Astrocyte (in vitro differentiated cells and primary cell): ENCODE measurements at regions not wholly inside any gene's neighbourhood (a gene's known extent, or its start where the extent isn't known, plus 50 kb on each side); places are given as distances from the start of the nearest gene placed in this dataset.

Experiments
- DNase-seq: peaks from one replicate; pipeline ENCODE4 v3.0.0-alpha.2; 2010; ENCODE audit warnings: low read depth
- FAIRE-seq: peaks from 2 replicates; lab custom pipeline; 2011; peaks lifted over from hg19 to GRCh38; lab: Jason Lieb, UNC
- H2AFZ ChIP-seq: 2 replicates; pipeline ENCODE4 v1.6.0; 2012; ENCODE audit warnings: low read depth, low read length, inconsistent platforms
- H3K27ac ChIP-seq: 2 replicates; pipeline ENCODE4 v1.5.1; 2011; ENCODE audit warnings: low read depth, low read length, inconsistent platforms
- H3K27me3 ChIP-seq: 2 replicates; pipeline ENCODE4 v1.6.0; 2011; ENCODE audit warnings: low read length, inconsistent platforms; ENCODE audit not compliant: insufficient read depth
- H3K36me3 ChIP-seq: 2 replicates; pipeline ENCODE4 v1.5.1; 2011; ENCODE audit warnings: low read length, inconsistent platforms; ENCODE audit not compliant: insufficient read depth
- H3K4me1 ChIP-seq: 2 replicates; pipeline ENCODE4 v1.5.1; 2011; ENCODE audit warnings: low read length, inconsistent platforms; ENCODE audit not compliant: insufficient read depth
- H3K4me2 ChIP-seq: 2 replicates; pipeline ENCODE4 v1.6.0; 2012; ENCODE audit warnings: low read length, inconsistent platforms
- H3K4me3 ChIP-seq: 2 replicates; pipeline ENCODE4 v1.5.1; 2011; ENCODE audit warnings: low read depth, mild to moderate bottlenecking, low read length, inconsistent platforms; ENCODE audit not compliant: insufficient read depth
- H3K79me2 ChIP-seq: 2 replicates; pipeline ENCODE4 v1.6.0; 2012; ENCODE audit warnings: mild to moderate bottlenecking, low read length, inconsistent platforms; ENCODE audit not compliant: insufficient read depth
- H3K9ac ChIP-seq: 2 replicates; pipeline ENCODE4 v1.6.0; 2012; ENCODE audit warnings: mild to moderate bottlenecking, low read length, inconsistent platforms
- H3K9me3 ChIP-seq: 2 replicates; pipeline ENCODE4 v1.5.1; 2012; ENCODE audit warnings: low read depth, mild to moderate bottlenecking, low read length, inconsistent platforms; ENCODE audit not compliant: insufficient read depth
- H4K20me1 ChIP-seq: 2 replicates; pipeline ENCODE4 v1.6.0; 2012; ENCODE audit warnings: low read length, inconsistent platforms; ENCODE audit not compliant: insufficient read depth
- H3K27ac Mint-ChIP-seq: one replicate; pipeline ENCODE4 v1.8.0; 2021; ENCODE audit warnings: mild to moderate bottlenecking, mixed read lengths; ENCODE audit not compliant: unreplicated experiment
- H3K27me3 Mint-ChIP-seq: one replicate; pipeline ENCODE4 v1.8.0; 2021; ENCODE audit warnings: low read depth, mixed read lengths; ENCODE audit not compliant: unreplicated experiment
- H3K36me3 Mint-ChIP-seq: one replicate; pipeline ENCODE4 v1.8.0; 2021; ENCODE audit warnings: low read depth, mixed read lengths; ENCODE audit not compliant: unreplicated experiment
- H3K4me1 Mint-ChIP-seq: one replicate; pipeline ENCODE4 v1.8.0; 2021; ENCODE audit warnings: low read depth, mixed read lengths; ENCODE audit not compliant: unreplicated experiment
- H3K4me3 Mint-ChIP-seq: one replicate; pipeline ENCODE4 v1.8.0; 2021; ENCODE audit warnings: mild to moderate bottlenecking, moderate library complexity, mixed read lengths; ENCODE audit not compliant: unreplicated experiment
- H3K9me3 Mint-ChIP-seq: one replicate; pipeline ENCODE4 v1.8.0; 2021; ENCODE audit warnings: mild to moderate bottlenecking, mixed read lengths; ENCODE audit not compliant: unreplicated experiment
- EZH2 ChIP-seq: IDR thresholded peaks from 2 replicates; pipeline ENCODE4 v1.6.1; 2012; ENCODE audit warnings: mild to moderate bottlenecking, low read length, inconsistent platforms; ENCODE audit not compliant: insufficient read depth
- TF ChIP-seq, protein P1 (sequence below): IDR thresholded peaks from 2 replicates; pipeline ENCODE4 v1.5.1; 2011; ENCODE audit warnings: low read depth, mild to moderate bottlenecking, inconsistent platforms, low read length, moderate library complexity; ENCODE audit not compliant: insufficient read depth

DNA sequence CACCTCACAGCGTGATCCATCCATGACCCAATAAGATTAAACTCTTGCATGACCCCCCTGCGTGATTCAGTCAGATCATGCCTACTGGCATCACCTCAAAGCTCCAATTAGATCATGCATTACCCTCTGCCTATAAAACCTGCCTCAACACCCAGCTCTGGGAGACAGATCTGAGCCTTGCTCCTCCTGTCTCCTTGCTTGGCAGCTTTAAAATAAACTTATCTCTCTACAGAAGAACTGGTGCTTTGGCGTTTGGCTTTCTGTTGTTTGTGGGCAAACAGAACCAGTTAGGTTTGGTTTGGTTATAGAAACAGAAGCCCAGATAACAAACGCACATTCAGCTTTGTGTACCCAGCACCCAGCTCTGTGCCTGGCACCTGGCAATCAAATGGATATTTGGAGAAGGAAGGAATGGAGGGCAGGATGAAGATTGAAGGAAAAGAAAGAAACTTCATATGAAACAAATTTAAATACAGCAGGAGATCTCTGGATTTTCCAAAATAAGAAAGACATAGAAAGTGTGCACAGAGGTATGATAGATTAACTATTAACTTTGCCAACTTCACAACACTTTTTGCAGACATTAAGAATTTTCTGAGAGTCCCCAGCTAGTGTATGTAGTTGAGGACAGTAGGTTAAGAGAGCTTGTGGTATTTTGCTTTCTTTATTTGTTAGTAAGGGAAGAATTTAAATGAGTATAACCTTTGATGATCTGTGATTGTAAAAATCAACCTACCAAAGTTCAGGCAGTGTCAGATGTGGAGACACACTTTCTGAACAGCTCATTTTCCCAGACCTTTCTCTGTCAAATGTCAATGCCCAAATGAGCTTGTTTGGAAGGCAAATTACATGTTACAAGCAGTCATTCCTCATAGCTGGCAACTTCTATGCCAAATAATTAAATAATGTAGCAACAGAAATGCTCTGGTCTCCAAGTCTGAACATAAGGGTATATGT lies 102.1 kb upstream of the ASTN2 start:
- Histone ChIP-seq H3K9me3 (no peaks in the 10 kb centered on the region), H3K27ac (no peak overlapping the region), H3K27me3 (no peaks in the 10 kb centered on the region), H4K20me1 (no peaks in the 10 kb centered on the region), H2AFZ (no peak overlapping the region), H3K4me3 (no peak overlapping the region), H3K4me2 (no peak overlapping the region), H3K36me3 (no peaks in the 10 kb centered on the region), H3K9ac (no peak overlapping the region), H3K79me2 (no peaks in the 10 kb centered on the region), H3K4me1 (no peaks in the 10 kb centered on the region)
- Mint-ChIP-seq H3K27me3 (peaks cover 3% of the 10 kb centered on the region), H3K9me3 (peaks cover 2% of the 10 kb centered on the region), H3K4me3 (no peak overlapping the region), H3K27ac (no peak overlapping the region), H3K36me3 (peaks cover 3% of the 10 kb centered on the region), H3K4me1 (no peaks in the 10 kb centered on the region)
- DNase-seq (no peak), FAIRE-seq (no peak)
- TF ChIP-seq, protein P1, sequence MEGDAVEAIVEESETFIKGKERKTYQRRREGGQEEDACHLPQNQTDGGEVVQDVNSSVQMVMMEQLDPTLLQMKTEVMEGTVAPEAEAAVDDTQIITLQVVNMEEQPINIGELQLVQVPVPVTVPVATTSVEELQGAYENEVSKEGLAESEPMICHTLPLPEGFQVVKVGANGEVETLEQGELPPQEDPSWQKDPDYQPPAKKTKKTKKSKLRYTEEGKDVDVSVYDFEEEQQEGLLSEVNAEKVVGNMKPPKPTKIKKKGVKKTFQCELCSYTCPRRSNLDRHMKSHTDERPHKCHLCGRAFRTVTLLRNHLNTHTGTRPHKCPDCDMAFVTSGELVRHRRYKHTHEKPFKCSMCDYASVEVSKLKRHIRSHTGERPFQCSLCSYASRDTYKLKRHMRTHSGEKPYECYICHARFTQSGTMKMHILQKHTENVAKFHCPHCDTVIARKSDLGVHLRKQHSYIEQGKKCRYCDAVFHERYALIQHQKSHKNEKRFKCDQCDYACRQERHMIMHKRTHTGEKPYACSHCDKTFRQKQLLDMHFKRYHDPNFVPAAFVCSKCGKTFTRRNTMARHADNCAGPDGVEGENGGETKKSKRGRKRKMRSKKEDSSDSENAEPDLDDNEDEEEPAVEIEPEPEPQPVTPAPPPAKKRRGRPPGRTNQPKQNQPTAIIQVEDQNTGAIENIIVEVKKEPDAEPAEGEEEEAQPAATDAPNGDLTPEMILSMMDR: no peak
- TF ChIP-seq EZH2: no peak

DNA sequence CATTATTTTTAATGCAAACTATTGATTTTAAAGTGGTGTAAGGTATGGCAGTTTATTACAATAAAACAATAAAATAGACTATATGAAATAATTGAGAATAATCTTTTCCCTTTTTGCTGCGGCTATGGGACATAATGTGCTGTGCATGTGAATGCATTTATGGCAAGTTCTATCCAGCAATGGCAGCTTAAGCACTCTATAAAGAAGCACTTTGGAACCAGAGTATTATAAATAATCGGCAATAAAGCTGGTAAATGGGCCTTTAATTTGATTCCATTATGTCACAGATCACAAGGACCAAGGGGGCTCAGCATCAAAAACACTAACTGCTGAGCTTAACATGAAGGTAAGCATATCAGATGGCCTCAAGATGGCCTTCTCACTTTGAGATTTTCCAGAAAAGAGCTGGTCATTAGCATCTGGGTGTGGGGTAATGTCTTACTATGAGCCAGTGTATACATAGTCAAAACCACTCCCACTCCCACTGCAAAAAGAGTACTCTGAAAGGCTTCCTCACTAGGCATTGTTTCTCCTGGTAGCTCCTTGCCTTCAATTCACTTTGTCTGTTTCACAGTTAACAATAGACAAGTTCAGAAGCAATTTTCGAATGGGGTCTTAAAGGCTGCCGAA lies 97.1 kb upstream of the ASTN2 start:
- H3K4me2 ChIP-seq: no peak overlapping the region
- peaks cover 1% of the 10 kb centered on the region for H3K27me3 Mint-ChIP-seq
- no peaks in the 10 kb centered on the region for H3K9me3 Mint-ChIP-seq
- no peaks in the 10 kb centered on the region for H3K36me3 ChIP-seq
- H3K27me3 ChIP-seq: no peaks in the 10 kb centered on the region
- H2AFZ ChIP-seq: no peak overlapping the region
- no peaks in the 10 kb centered on the region for H4K20me1 ChIP-seq
- no peak overlapping the region for H3K4me3 ChIP-seq
- H3K4me1 Mint-ChIP-seq: no peaks in the 10 kb centered on the region
- TF ChIP-seq, protein P1: no peak
- no peak for TF ChIP-seq EZH2
- no peaks in the 10 kb centered on the region for H3K36me3 Mint-ChIP-seq
- H3K79me2 ChIP-seq: no peaks in the 10 kb centered on the region
- no peaks in the 10 kb centered on the region for H3K4me1 ChIP-seq
- FAIRE-seq: no peak
- H3K27ac ChIP-seq: no peak overlapping the region
- H3K4me3 Mint-ChIP-seq: no peak overlapping the region
- no peak overlapping the region for H3K27ac Mint-ChIP-seq
- no peak overlapping the region for H3K9ac ChIP-seq
- no peaks in the 10 kb centered on the region for H3K9me3 ChIP-seq
- no peak for DNase-seq
